ENCODE measurements at regions not wholly inside any gene's neighbourhood (a gene's known extent, or its start where the extent isn't known, plus 50 kb on each side); places are given as distances from the start of the nearest gene placed in this dataset.

GRCh38 chr9:134982311-134982710, 64.6 kb upstream of the FCN1 start:
- peaks cover 0 to 15% of the 10 kb centered on the region in 2 experiments; a peak in 1 of 5 replicates for H3K27me3 ChIP-seq (ENCODE audit: control insufficient read depth in 2 of 2, insufficient read depth in 2 of 2, low read length in 2 of 2)
- CTCF ChIA-PET (ENCODE audit: low intra/inter-chr PET ratio), result interaction anchor here (1.4 kb wide), 1 partner anchor 283 kb away, joined by 3 read pairs; no protein-coding TSS in a partner anchor
- no peak for FAIRE-seq

More at GRCh38 chr9:134982311-134982710, 64.6 kb upstream of the FCN1 start:
- DNase-seq (ENCODE audit: extremely low read depth in 1 of 4, low spot score in 3 of 4), result no peak
- Histone ChIP-seq H3K9ac (ENCODE audit: insufficient read depth in 1 of 2, low read depth in 2 of 2, low read length in 2 of 2) (no peak overlapping the region), H2AFZ (ENCODE audit: low read depth, low read length) (no peak overlapping the region), H3K4me3 (no peak overlapping the region), H4K20me1 (replicated peaks; ENCODE audit: control insufficient read depth, insufficient read depth, low read length) (0 out of 2 replicates have a peak, but pooled peaks cover 4% of the 10 kb centered on the region), H3K9me1 (ENCODE audit: control insufficient read depth, insufficient read depth, low read length) (no peaks in the 10 kb centered on the region), H3K27ac (ENCODE audit: extremely low read depth, low read depth, low read length) (no peak overlapping the region), H3K4me2 (ENCODE audit: insufficient read depth, low read length) (no peak overlapping the region), H3K4me1 (replicated peaks in 1 of 2; ENCODE audit: control insufficient read depth in 2 of 2, insufficient read depth in 2 of 2, low read length in 2 of 2) (no peaks in the 10 kb centered on the region), H3K36me3 (ENCODE audit: control insufficient read depth, insufficient read depth, low read length) (no peaks in the 10 kb centered on the region), H3K9me3 (replicated peaks; ENCODE audit: control insufficient read depth, insufficient read depth, low read depth, low read length) (no peaks in the 10 kb centered on the region), H3K79me2 (ENCODE audit: control insufficient read depth, insufficient read depth, low read length) (no peaks in the 10 kb centered on the region)
- POLR2A ChIA-PET, result interaction anchor here (0.9 kb wide), 1 partner anchor 15 kb away, joined by 3 read pairs; no protein-coding TSS in a partner anchor
- in situ Hi-C loops (cut with MboI) (loop anchor here (10.0 kb wide), 1 partner anchor 288 kb away; no protein-coding TSS in a partner anchor), intact Hi-C loops (cut with micrococcal nuclease) (no loop called here)
- TF ChIP-seq SOX6 (IDR thresholded peaks at IDR 0.05), result no peak
- TF ChIP-seq PCBP1 (IDR thresholded peaks at IDR 0.05; ENCODE audit: low read depth, low read length, poor library complexity, severe bottlenecking), result no peak
- no peak for TF ChIP-seq FOS (IDR thresholded peaks at IDR 0.05; ENCODE audit: extremely low read depth, insufficient read length)
- TF ChIP-seq, protein P1, sequence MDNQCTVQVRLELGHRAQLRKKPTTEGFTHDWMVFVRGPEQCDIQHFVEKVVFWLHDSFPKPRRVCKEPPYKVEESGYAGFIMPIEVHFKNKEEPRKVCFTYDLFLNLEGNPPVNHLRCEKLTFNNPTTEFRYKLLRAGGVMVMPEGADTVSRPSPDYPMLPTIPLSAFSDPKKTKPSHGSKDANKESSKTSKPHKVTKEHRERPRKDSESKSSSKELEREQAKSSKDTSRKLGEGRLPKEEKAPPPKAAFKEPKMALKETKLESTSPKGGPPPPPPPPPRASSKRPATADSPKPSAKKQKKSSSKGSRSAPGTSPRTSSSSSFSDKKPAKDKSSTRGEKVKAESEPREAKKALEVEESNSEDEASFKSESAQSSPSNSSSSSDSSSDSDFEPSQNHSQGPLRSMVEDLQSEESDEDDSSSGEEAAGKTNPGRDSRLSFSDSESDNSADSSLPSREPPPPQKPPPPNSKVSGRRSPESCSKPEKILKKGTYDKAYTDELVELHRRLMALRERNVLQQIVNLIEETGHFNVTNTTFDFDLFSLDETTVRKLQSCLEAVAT (IDR thresholded peaks at IDR 0.05), result no peak
- TF ChIP-seq ELF4 (CRISPR knock-in tag; IDR thresholded peaks at IDR 0.05), result no peak
- TF ChIP-seq SMARCC2 (IDR thresholded peaks at IDR 0.05; ENCODE audit: low read depth), result no peak
- TF ChIP-seq DDX20 (tag; IDR thresholded peaks at IDR 0.05; ENCODE audit: low read depth), result no peak
- TF ChIP-seq SMAD2 (IDR thresholded peaks at IDR 0.05; ENCODE audit: low read depth, low read length), result no peak
- TF ChIP-seq USF2 (CRISPR knock-in tag; IDR thresholded peaks at IDR 0.05), result no peak
- TF ChIP-seq ZC3H4 (CRISPR knock-in tag; IDR thresholded peaks at IDR 0.05; ENCODE audit: borderline replicate concordance), result no peak
- no peak for TF ChIP-seq BCL6 (CRISPR knock-in tag; IDR thresholded peaks at IDR 0.05)
- TF ChIP-seq, protein P2, sequence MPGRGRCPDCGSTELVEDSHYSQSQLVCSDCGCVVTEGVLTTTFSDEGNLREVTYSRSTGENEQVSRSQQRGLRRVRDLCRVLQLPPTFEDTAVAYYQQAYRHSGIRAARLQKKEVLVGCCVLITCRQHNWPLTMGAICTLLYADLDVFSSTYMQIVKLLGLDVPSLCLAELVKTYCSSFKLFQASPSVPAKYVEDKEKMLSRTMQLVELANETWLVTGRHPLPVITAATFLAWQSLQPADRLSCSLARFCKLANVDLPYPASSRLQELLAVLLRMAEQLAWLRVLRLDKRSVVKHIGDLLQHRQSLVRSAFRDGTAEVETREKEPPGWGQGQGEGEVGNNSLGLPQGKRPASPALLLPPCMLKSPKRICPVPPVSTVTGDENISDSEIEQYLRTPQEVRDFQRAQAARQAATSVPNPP (IDR thresholded peaks at IDR 0.05; ENCODE audit: borderline replicate concordance, insufficient read depth, insufficient read length), result no peak
- TF ChIP-seq POU5F1 (IDR thresholded peaks at IDR 0.05; ENCODE audit: borderline replicate concordance, low read depth, low read length, partially characterized antibody), result no peak
- no peak for TF ChIP-seq SRSF1 (IDR thresholded peaks at IDR 0.05; ENCODE audit: low read depth, low read length)
- TF ChIP-seq ZNF277 (CRISPR knock-in tag; IDR thresholded peaks at IDR 0.05; ENCODE audit: borderline replicate concordance), result no peak
- no peak for TF ChIP-seq ZNF395 (CRISPR knock-in tag; IDR thresholded peaks at IDR 0.05)
- 0% methylated on average over 7 of the region's 8 CpGs for WGBS (ENCODE audit: insufficient coverage, low coverage, missing lambda C conversion rate)
- no peak for ATAC-seq
- BruUV-seq (replicated peaks), result no TSS peak
